SK-N-SH treated with all-trans-retinoic acid at 6 μM for 48 hours (cell line): ENCODE measurements at regions not wholly inside any gene's neighbourhood (a gene's known extent, or its start where the extent isn't known, plus 50 kb on each side); places are given as distances from the start of the nearest gene placed in this dataset.

ENCODE experiments used
- ATAC-seq: fragments of 200-7000 bp; cut with Tn5 transposase; 3 replicates; pipeline ENCODE4 v1.9.1; 2020; ENCODE audit warnings: mild to moderate bottlenecking, moderate library complexity
- ARNTL ChIP-seq: fragments of 450-650 bp; formaldehyde crosslinking; IDR thresholded peaks from 2 replicates; pipeline ENCODE4 v1.5.0; 2020; ENCODE audit warnings: low read depth, mild to moderate bottlenecking, moderate library complexity, borderline replicate concordance
- BACH2 ChIP-seq: fragments of 250-450 bp; sonication (Bioruptor Pico); IDR thresholded peaks from 2 replicates; pipeline ENCODE4 v1.9.0; 2021; ENCODE audit warnings: mild to moderate bottlenecking, borderline replicate concordance
- CSDC2 ChIP-seq: fragments of 250-450 bp; sonication (Bioruptor Pico); IDR thresholded peaks from 2 replicates; pipeline ENCODE4 v1.5.0; 2020; ENCODE audit warnings: mild to moderate bottlenecking, moderate library complexity
- ESRRG ChIP-seq: fragments of 250-450 bp; sonication (Bioruptor Pico); IDR thresholded peaks from 2 replicates; pipeline ENCODE4 v1.6.1; 2021; ENCODE audit warnings: mild to moderate bottlenecking
- GLIS3 ChIP-seq: fragments of 250-450 bp; sonication (Bioruptor Pico); IDR thresholded peaks from 2 replicates; pipeline ENCODE4 v1.5.0; 2020; ENCODE audit warnings: mild to moderate bottlenecking, moderate library complexity
- ISL1 ChIP-seq: fragments of 250-450 bp; sonication (Bioruptor Pico); IDR thresholded peaks from 2 replicates; pipeline ENCODE4 v2.1.2; 2022; ENCODE audit warnings: mild to moderate bottlenecking, moderate library complexity
- OSR1 ChIP-seq: fragments of 250-450 bp; sonication (Bioruptor Pico); IDR thresholded peaks from 2 replicates; pipeline ENCODE4 v1.8.0; 2022; ENCODE audit warnings: moderate library complexity, mild to moderate bottlenecking, inconsistent platforms
- PPARA ChIP-seq: fragments of 250-450 bp; sonication (Bioruptor Pico); IDR thresholded peaks from 2 replicates; pipeline ENCODE4 v1.5.0; 2020; ENCODE audit warnings: mild to moderate bottlenecking, borderline replicate concordance
- SNAI2 ChIP-seq: fragments of 250-450 bp; sonication (Bioruptor Pico); IDR thresholded peaks from 2 replicates; pipeline ENCODE4 v1.5.0; 2020; ENCODE audit warnings: mild to moderate bottlenecking, moderate library complexity
- TCF4 ChIP-seq: fragments of 250-450 bp; sonication (Bioruptor Pico); IDR thresholded peaks from 2 replicates; pipeline ENCODE4 v1.8.0; 2021; ENCODE audit warnings: mild to moderate bottlenecking, moderate library complexity, borderline replicate concordance
- TOX ChIP-seq: fragments of 250-450 bp; sonication (Bioruptor Pico); IDR thresholded peaks from 2 replicates; pipeline ENCODE4 v1.8.0; 2021; ENCODE audit warnings: mild to moderate bottlenecking, moderate library complexity, borderline replicate concordance
- ZC3H10 ChIP-seq: fragments of 250-450 bp; sonication (Bioruptor Pico); IDR thresholded peaks from 2 replicates; pipeline ENCODE4 v1.5.1; 2021; ENCODE audit warnings: mild to moderate bottlenecking, moderate library complexity
- ZFP3 ChIP-seq: fragments of 250-450 bp; sonication (Bioruptor Pico); IDR thresholded peaks from 2 replicates; pipeline ENCODE4 v1.5.0; 2020; ENCODE audit warnings: mild to moderate bottlenecking, moderate library complexity
- ZFP30 ChIP-seq: fragments of 450-650 bp; formaldehyde crosslinking; IDR thresholded peaks from 2 replicates; pipeline ENCODE4 v1.5.0; 2022; ENCODE audit warnings: mild to moderate bottlenecking, moderate library complexity
- ZNF565 ChIP-seq: fragments of 450-650 bp; formaldehyde crosslinking; conservative IDR thresholded peaks from 2 replicates; pipeline ENCODE4 v1.5.0; 2020; ENCODE audit warnings: low read depth, mild to moderate bottlenecking, moderate library complexity
- ZNF70 ChIP-seq: fragments of 450-650 bp; formaldehyde crosslinking; IDR thresholded peaks from 2 replicates; pipeline ENCODE4 v1.5.0; 2020; ENCODE audit warnings: mild to moderate bottlenecking, moderate library complexity
- TF ChIP-seq, protein P1 (sequence below): fragments of 250-450 bp; sonication (Bioruptor Pico); IDR thresholded peaks from 2 replicates; pipeline ENCODE4 v1.5.1; 2021; ENCODE audit warnings: mild to moderate bottlenecking, moderate library complexity
- TF ChIP-seq, protein P2 (sequence below): fragments of 250-450 bp; sonication (Bioruptor Pico); IDR thresholded peaks from 2 replicates; pipeline ENCODE4 v1.5.0; 2020; ENCODE audit warnings: mild to moderate bottlenecking, moderate library complexity
- TF ChIP-seq, protein P3 (sequence below): fragments of 250-450 bp; sonication (Bioruptor Pico); IDR thresholded peaks from 2 replicates; pipeline ENCODE4 v1.8.0; 2021; ENCODE audit warnings: low read depth, mild to moderate bottlenecking, moderate library complexity, borderline replicate concordance
- TF ChIP-seq, protein P4 (sequence below): fragments of 250-450 bp; sonication (Bioruptor Pico); IDR thresholded peaks from 2 replicates; pipeline ENCODE4 v1.5.1; 2020; ENCODE audit warnings: low read depth, mild to moderate bottlenecking, moderate library complexity
- TF ChIP-seq, protein P5 (sequence below): fragments of 250-450 bp; sonication (Bioruptor Pico); IDR thresholded peaks from 2 replicates; pipeline ENCODE4 v1.8.0; 2020; ENCODE audit warnings: mild to moderate bottlenecking, moderate library complexity, borderline replicate concordance

DNA sequence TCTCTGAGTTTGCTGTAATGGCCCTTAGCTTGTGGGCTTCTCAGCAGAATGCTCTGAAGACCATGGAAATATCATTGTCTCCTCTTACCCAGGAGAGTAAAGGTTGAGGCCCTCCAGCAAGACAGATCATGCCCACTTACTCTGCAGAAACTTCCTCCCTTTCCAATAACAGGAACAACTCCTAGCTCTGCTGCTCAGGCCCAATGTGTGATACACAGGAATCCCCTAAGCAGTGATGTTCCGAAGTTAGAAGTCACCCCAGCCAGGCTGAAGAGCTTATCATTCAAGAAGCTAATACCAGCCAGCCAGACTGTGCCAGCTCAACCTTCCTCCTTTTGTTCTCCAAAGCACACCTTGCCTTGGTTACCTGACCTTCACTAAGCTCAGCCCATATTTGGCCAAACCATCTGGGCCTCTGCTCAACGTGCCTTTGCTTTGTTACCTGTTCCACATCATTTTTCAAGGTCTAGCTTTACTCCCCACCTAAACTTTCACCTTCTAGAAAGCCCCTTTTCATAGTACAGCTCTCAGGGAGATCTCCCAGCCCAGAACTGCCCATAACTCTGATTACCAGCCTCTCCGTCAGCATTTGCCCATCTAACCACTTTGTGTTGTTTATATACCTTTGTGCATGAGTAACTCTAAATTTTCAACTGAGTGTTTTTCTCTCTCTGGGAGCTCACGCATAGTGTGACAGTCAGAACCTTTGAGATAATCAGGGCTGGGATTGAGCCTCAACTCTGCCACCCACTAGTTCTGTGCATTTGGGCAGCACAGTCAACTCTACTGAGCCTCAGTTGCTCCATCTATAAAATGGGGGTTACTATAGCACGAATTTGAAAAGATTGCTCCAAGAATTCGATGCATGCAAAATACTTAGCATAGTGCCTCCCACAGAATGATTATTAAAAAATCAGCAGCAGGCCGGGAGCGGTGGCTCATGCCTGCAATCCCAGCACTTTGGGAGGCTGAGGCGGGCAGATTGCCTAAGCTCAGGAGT lies 107.6 kb upstream of the CPEB4 start:
- ATAC-seq, result no peak
- TF ChIP-seq GLIS3 (CRISPR knock-in tag), result no peak
- TF ChIP-seq SNAI2 (CRISPR knock-in tag), result no peak
- TF ChIP-seq, protein P1, sequence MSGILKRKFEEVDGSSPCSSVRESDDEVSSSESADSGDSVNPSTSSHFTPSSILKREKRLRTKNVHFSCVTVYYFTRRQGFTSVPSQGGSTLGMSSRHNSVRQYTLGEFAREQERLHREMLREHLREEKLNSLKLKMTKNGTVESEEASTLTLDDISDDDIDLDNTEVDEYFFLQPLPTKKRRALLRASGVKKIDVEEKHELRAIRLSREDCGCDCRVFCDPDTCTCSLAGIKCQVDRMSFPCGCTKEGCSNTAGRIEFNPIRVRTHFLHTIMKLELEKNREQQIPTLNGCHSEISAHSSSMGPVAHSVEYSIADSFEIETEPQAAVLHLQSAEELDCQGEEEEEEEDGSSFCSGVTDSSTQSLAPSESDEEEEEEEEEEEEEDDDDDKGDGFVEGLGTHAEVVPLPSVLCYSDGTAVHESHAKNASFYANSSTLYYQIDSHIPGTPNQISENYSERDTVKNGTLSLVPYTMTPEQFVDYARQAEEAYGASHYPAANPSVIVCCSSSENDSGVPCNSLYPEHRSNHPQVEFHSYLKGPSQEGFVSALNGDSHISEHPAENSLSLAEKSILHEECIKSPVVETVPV (CRISPR knock-in tag), result no peak
- TF ChIP-seq, protein P2, sequence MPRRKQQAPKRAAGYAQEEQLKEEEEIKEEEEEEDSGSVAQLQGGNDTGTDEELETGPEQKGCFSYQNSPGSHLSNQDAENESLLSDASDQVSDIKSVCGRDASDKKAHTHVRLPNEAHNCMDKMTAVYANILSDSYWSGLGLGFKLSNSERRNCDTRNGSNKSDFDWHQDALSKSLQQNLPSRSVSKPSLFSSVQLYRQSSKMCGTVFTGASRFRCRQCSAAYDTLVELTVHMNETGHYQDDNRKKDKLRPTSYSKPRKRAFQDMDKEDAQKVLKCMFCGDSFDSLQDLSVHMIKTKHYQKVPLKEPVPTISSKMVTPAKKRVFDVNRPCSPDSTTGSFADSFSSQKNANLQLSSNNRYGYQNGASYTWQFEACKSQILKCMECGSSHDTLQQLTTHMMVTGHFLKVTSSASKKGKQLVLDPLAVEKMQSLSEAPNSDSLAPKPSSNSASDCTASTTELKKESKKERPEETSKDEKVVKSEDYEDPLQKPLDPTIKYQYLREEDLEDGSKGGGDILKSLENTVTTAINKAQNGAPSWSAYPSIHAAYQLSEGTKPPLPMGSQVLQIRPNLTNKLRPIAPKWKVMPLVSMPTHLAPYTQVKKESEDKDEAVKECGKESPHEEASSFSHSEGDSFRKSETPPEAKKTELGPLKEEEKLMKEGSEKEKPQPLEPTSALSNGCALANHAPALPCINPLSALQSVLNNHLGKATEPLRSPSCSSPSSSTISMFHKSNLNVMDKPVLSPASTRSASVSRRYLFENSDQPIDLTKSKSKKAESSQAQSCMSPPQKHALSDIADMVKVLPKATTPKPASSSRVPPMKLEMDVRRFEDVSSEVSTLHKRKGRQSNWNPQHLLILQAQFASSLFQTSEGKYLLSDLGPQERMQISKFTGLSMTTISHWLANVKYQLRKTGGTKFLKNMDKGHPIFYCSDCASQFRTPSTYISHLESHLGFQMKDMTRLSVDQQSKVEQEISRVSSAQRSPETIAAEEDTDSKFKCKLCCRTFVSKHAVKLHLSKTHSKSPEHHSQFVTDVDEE (CRISPR knock-in tag), result no peak
- no peak for TF ChIP-seq TCF4 (CRISPR knock-in tag)
- TF ChIP-seq ZC3H10 (CRISPR knock-in tag), result no peak
- TF ChIP-seq ZFP30, result no peak
- no peak for TF ChIP-seq TOX (CRISPR knock-in tag)
- TF ChIP-seq ZNF565, result no peak
- no peak for TF ChIP-seq CSDC2
- TF ChIP-seq ISL1 (CRISPR knock-in tag), result no peak
- no peak for TF ChIP-seq PPARA
- no peak for TF ChIP-seq ZFP3 (CRISPR knock-in tag)
- TF ChIP-seq ZNF70 (CRISPR knock-in tag), result no peak
- TF ChIP-seq, protein P3, sequence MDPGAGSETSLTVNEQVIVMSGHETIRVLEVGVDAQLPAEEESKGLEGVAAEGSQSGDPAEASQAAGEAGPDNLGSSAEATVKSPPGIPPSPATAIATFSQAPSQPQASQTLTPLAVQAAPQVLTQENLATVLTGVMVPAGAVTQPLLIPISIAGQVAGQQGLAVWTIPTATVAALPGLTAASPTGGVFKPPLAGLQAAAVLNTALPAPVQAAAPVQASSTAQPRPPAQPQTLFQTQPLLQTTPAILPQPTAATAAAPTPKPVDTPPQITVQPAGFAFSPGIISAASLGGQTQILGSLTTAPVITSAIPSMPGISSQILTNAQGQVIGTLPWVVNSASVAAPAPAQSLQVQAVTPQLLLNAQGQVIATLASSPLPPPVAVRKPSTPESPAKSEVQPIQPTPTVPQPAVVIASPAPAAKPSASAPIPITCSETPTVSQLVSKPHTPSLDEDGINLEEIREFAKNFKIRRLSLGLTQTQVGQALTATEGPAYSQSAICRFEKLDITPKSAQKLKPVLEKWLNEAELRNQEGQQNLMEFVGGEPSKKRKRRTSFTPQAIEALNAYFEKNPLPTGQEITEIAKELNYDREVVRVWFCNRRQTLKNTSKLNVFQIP (CRISPR knock-in tag), result no peak
- TF ChIP-seq OSR1 (CRISPR knock-in tag), result no peak

DNA sequence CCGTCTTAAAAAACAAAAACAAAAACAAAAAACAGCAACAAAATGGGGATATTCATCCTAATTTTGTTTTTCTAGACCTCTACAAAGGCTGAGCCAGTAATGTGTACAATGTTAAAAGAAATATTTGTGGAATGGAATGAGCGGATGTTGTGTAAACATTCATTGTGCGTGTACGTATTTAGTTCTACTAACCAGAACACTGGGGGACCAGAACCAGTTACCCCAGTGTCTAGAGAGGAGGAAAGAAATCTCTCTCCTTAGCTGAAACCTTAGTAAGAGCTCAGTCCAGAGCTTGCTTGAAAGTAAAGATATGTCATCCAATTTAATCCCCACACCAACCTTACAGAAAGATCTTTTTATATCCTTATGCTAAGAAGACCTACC lies 106.7 kb upstream of the CPEB4 start:
- no peak; the same call in 1 of the 3 replicates for ATAC-seq
- TF ChIP-seq ZFP30, result no peak
- TF ChIP-seq, protein P4, sequence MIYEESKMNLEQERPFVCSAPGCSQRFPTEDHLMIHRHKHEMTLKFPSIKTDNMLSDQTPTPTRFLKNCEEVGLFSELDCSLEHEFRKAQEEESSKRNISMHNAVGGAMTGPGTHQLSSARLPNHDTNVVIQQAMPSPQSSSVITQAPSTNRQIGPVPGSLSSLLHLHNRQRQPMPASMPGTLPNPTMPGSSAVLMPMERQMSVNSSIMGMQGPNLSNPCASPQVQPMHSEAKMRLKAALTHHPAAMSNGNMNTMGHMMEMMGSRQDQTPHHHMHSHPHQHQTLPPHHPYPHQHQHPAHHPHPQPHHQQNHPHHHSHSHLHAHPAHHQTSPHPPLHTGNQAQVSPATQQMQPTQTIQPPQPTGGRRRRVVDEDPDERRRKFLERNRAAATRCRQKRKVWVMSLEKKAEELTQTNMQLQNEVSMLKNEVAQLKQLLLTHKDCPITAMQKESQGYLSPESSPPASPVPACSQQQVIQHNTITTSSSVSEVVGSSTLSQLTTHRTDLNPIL (CRISPR knock-in tag), result no peak
- TF ChIP-seq, protein P1 (CRISPR knock-in tag), result no peak
- no peak for TF ChIP-seq TOX (CRISPR knock-in tag)
- no peak for TF ChIP-seq OSR1 (CRISPR knock-in tag)
- no peak for TF ChIP-seq BACH2 (CRISPR knock-in tag)
- TF ChIP-seq, protein P5, sequence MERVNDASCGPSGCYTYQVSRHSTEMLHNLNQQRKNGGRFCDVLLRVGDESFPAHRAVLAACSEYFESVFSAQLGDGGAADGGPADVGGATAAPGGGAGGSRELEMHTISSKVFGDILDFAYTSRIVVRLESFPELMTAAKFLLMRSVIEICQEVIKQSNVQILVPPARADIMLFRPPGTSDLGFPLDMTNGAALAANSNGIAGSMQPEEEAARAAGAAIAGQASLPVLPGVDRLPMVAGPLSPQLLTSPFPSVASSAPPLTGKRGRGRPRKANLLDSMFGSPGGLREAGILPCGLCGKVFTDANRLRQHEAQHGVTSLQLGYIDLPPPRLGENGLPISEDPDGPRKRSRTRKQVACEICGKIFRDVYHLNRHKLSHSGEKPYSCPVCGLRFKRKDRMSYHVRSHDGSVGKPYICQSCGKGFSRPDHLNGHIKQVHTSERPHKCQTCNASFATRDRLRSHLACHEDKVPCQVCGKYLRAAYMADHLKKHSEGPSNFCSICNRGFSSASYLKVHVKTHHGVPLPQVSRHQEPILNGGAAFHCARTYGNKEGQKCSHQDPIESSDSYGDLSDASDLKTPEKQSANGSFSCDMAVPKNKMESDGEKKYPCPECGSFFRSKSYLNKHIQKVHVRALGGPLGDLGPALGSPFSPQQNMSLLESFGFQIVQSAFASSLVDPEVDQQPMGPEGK, result no peak
- no peak for TF ChIP-seq ZNF565
- no peak for TF ChIP-seq ESRRG (CRISPR knock-in tag)
- TF ChIP-seq TCF4 (CRISPR knock-in tag), result no peak
- TF ChIP-seq, protein P3 (CRISPR knock-in tag), result no peak
- no peak for TF ChIP-seq ZC3H10 (CRISPR knock-in tag)
- no peak for TF ChIP-seq CSDC2
- no peak for TF ChIP-seq ARNTL (CRISPR knock-in tag)
- TF ChIP-seq SNAI2 (CRISPR knock-in tag), result no peak
- no peak for TF ChIP-seq ZFP3 (CRISPR knock-in tag)
